Dendritic cell treated with granulocyte-macrophage colony-stimulating factor and Interleukin-4, amounts not matched to agents 40 ng/mL and 50 ng/mL, for 4 days (primary cell): ENCODE measurements at regions not wholly inside any gene's neighbourhood (a gene's known extent, or its start where the extent isn't known, plus 50 kb on each side); places are given as distances from the start of the nearest gene placed in this dataset.
"Not testable (repeated sequence)": the region's sequence is repeated elsewhere in the genome, so short reads cannot be mapped to it uniquely, and the experiment has no call there.

ENCODE experiments used
- H3K27ac Mint-ChIP-seq: one replicate; pipeline ENCODE4 v1.8.0; 2022; ENCODE audit warnings: mild to moderate bottlenecking, mixed read lengths
- H3K27me3 Mint-ChIP-seq: one replicate; pipeline ENCODE4 v1.8.0; 2022; ENCODE audit warnings: mild to moderate bottlenecking, mixed read lengths
- H3K36me3 Mint-ChIP-seq: one replicate; pipeline ENCODE4 v1.8.0; 2022; ENCODE audit warnings: low read depth, mixed read lengths
- H3K4me1 Mint-ChIP-seq: one replicate; pipeline ENCODE4 v1.8.0; 2022; ENCODE audit warnings: low read depth, mixed read lengths
- H3K4me3 Mint-ChIP-seq: one replicate; pipeline ENCODE4 v1.8.0; 2022; ENCODE audit warnings: mild to moderate bottlenecking, moderate library complexity, mixed read lengths
- H3K9me3 Mint-ChIP-seq: one replicate; pipeline ENCODE4 v1.8.0; 2022; ENCODE audit warnings: mixed read lengths
- intact Hi-C: fragments of 100-400 bp; cut with micrococcal nuclease; formaldehyde crosslinking; loops from one replicate; pipeline ENCODE4 v1.15.0; 2022

DNA sequence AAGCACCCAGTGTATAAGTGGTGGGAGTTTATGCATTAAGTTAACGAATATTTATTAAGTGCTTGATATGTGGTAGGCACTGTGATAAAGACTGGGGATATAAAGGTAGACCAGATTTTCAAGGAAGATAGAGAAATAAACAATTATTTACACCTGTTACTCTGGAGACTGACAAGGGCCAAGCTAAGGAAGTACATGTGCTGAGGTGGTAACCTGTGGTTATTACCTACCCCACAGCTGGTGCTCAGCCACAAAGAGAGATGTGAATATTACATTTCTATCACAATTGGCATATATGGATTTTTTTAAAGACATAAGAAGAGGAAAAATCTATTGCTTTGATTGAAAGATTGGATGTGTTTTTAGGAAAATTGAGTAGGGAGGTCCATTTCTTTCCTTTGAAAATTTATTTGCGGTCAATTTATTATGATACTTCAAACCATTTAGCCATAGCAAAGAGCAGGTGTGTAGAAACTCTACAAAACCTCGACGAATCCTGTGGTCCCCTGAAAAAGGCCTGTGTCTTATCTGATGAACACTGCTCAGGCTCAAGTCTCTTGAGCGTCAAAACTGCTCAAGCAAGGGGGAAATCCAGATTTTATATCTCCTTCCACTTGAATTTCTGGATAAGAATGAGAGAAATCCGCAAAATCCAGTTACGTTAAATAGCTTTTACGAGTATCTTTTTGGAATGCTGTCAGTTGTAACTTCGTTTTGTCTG lies 217.7 kb upstream of the HAND2 start:
- no peaks in the 10 kb centered on the region for H3K4me1 Mint-ChIP-seq
- no peak overlapping the region for H3K27ac Mint-ChIP-seq
- no peaks in the 10 kb centered on the region for H3K9me3 Mint-ChIP-seq
- H3K36me3 Mint-ChIP-seq: no peaks in the 10 kb centered on the region
- no peak overlapping the region for H3K4me3 Mint-ChIP-seq
- H3K27me3 Mint-ChIP-seq: no peaks in the 10 kb centered on the region
- intact Hi-C loops: no loop called here

DNA sequence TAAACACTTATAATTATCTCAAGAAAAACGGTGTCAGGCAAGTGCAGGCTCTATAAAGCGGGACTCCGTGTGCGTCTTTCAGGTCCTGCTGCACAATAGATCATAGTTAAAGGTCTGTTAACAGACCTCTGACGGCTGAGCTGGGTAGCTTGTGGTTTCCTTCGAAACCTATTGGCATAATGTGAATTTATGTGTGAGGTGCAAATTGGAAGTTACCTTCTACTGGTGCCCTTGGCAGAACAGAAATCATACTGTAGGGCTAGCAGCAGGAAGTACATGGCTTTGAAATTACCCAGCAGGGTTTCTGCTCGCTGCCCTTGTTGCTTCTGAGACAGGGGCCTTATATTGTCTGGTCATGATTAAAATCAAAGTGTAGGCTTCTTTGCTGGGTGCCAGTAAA lies 216.4 kb upstream of the HAND2 start:
- H3K4me3 Mint-ChIP-seq: no peak overlapping the region
- no peaks in the 10 kb centered on the region for H3K4me1 Mint-ChIP-seq
- H3K36me3 Mint-ChIP-seq: no peaks in the 10 kb centered on the region
- no peaks in the 10 kb centered on the region for H3K9me3 Mint-ChIP-seq
- H3K27me3 Mint-ChIP-seq: no peaks in the 10 kb centered on the region
- intact Hi-C loops: no loop called here
- H3K27ac Mint-ChIP-seq: no peak overlapping the region

DNA sequence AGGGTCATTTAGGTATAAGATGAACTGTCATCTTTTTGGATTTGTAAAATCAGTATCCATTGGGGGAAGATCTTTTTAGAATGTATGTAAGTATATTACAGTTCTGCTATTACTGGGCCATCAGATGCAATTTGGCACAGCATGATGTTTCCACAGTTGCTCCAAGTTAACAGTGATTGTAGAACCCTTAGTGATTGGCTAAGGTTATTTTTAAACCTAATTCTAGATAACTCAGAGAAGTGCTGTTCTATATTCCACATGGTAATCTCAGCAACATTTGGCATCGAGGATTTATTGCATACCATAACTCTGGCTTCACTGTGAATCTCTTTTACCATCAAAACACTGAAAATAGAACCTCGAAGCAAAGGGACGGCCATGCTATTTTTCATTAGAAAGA lies 215.7 kb upstream of the HAND2 start:
- H3K9me3 Mint-ChIP-seq: no peaks in the 10 kb centered on the region
- intact Hi-C loops: no loop called here
- no peak overlapping the region for H3K4me3 Mint-ChIP-seq
- no peaks in the 10 kb centered on the region for H3K36me3 Mint-ChIP-seq
- H3K27ac Mint-ChIP-seq: no peak overlapping the region
- no peaks in the 10 kb centered on the region for H3K27me3 Mint-ChIP-seq
- no peaks in the 10 kb centered on the region for H3K4me1 Mint-ChIP-seq

DNA sequence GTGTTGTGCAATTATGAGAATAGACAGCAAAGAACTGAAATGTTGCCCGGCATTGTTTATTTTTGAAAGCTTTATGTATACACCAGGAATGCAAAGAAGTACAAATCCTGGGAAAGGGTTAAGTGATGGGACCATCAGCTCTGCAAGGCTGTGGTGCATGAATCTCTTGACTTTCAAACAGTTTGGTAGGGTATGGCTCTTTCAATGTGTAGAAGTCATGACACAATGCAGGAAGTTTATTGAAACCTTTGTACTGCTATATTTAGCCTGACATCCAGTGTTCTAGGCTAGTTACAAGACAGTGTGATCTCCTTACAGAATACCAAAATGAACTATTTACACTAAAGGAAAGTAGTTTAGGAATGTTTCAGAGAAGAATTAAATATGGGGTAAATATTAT lies 206.8 kb upstream of the HAND2 start:
- no peak overlapping the region for H3K27ac Mint-ChIP-seq
- no peaks in the 10 kb centered on the region for H3K36me3 Mint-ChIP-seq
- H3K27me3 Mint-ChIP-seq: no peaks in the 10 kb centered on the region
- no peaks in the 10 kb centered on the region for H3K9me3 Mint-ChIP-seq
- H3K4me1 Mint-ChIP-seq: no peaks in the 10 kb centered on the region
- H3K4me3 Mint-ChIP-seq: no peak overlapping the region
- intact Hi-C loops: no loop called here

DNA sequence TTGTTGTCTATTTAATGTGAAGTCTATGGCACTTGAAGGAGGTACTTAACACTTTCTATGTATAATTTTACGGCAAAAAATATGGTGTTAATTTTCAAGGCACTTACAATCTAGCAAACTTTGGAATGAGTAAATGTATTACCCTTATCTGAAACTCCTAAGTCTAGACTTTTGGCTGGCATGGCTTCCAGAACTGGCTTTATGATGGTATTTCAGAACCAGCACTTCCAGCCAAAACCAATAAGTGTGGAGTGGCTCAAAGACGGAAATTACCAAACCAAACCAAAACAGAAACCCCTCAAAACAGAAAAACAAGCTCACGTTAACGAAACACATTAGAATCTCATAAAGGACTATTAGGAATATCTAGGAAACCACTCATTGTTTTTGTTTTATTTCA lies 205.6 kb upstream of the HAND2 start:
- H3K4me3 Mint-ChIP-seq: no peak overlapping the region
- no peaks in the 10 kb centered on the region for H3K36me3 Mint-ChIP-seq
- intact Hi-C loops: no loop called here
- no peaks in the 10 kb centered on the region for H3K9me3 Mint-ChIP-seq
- no peak overlapping the region for H3K27ac Mint-ChIP-seq
- no peaks in the 10 kb centered on the region for H3K27me3 Mint-ChIP-seq
- H3K4me1 Mint-ChIP-seq: no peaks in the 10 kb centered on the region

DNA sequence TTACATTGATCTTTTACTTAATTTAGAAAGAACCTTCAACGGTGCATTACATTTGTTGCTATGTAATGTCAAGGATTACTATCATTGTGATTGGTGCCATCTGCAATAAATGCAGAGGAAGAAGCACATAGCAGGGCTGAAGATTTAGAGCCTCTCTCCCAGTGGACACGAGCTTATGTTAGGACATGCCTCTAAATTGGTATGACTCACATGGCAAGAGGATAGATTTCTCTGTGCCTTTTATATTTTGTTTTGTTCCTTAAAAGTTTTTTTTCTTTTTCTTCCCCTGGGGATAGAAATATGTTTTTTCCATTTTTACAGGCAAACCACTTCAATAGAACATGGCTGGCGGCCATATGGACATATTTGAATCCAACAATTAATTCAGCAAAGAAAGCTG lies 205.0 kb upstream of the HAND2 start:
- Mint-ChIP-seq H3K4me1 (no peaks in the 10 kb centered on the region), H3K4me3 (no peak overlapping the region), H3K27me3 (no peaks in the 10 kb centered on the region), H3K36me3 (no peaks in the 10 kb centered on the region), H3K27ac (no peak overlapping the region), H3K9me3 (no peaks in the 10 kb centered on the region)
- intact Hi-C loops: no loop called here

DNA sequence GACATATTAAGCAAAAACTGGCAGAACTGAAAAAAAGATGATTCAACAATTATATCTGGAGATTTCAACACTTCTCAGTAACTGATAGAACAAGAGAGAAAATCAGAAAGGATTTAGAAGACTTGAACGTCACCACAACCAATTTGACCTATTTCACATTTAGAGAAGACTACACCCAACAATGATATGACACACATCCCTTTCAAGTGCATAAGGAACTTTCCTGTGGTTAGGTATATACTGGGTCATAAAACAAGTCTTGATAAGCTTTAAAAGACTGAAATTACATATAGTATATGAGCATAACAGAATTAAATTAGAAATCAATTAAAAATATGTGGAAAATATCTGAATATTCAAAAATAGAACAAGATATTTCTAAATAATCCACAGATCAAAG lies 201.2 kb upstream of the HAND2 start:
- intact Hi-C loops: no loop called here
- H3K27me3 Mint-ChIP-seq: no peaks in the 10 kb centered on the region
- no peak overlapping the region for H3K4me3 Mint-ChIP-seq
- H3K4me1 Mint-ChIP-seq: no peaks in the 10 kb centered on the region
- peaks cover 31% of the 10 kb centered on the region for H3K9me3 Mint-ChIP-seq
- no peak overlapping the region for H3K27ac Mint-ChIP-seq
- H3K36me3 Mint-ChIP-seq: no peaks in the 10 kb centered on the region

DNA sequence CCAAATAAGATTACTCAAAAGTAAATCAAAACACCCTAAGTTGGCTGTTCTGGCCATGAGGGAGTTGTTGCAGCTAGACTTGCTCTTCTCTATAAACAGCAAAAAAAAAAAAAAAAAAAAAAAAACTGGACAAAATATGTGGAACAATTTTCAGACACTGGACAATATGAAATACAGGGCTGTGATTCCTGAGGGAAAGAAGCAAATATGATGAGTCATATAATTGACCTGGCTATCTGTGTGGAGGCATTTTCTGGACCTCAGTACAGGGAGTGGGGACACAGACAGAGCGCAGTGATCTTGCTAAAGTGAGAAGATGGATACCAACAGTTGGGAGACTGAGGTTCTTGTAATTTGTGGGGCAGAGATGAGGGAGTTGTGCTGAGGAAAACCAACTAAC lies 192.0 kb upstream of the HAND2 start:
- H3K4me1 Mint-ChIP-seq: no peaks in the 10 kb centered on the region
- no peaks in the 10 kb centered on the region for H3K36me3 Mint-ChIP-seq
- peaks cover 36% of the 10 kb centered on the region for H3K9me3 Mint-ChIP-seq
- H3K27me3 Mint-ChIP-seq: no peaks in the 10 kb centered on the region
- intact Hi-C loops: no loop called here
- no peak overlapping the region for H3K27ac Mint-ChIP-seq
- H3K4me3 Mint-ChIP-seq: no peak overlapping the region

DNA sequence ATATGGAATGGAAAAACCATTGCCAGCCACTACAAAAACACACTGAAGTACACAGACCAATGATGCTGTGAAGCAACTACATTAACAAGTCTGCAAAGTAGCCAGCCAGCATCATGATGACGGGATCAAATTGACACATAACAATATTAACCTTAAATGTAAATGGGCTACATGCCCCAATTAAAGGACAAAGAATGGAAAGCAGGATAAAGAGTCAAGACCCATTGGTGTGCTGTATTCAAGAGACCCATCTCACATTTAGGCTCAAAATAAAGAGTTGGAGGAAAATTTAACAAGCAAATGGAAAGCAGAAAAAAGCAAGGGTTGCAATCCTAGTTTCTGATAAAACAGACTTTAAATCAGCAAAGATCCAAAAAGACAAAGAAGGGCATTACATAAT lies 188.5 kb upstream of the HAND2 start:
- intact Hi-C loops, H3K4me3 Mint-ChIP-seq, H3K4me1 Mint-ChIP-seq, H3K27ac Mint-ChIP-seq, H3K27me3 Mint-ChIP-seq, H3K36me3 Mint-ChIP-seq: not testable (repeated sequence)
- peaks cover 40% of the 10 kb centered on the region for H3K9me3 Mint-ChIP-seq

DNA sequence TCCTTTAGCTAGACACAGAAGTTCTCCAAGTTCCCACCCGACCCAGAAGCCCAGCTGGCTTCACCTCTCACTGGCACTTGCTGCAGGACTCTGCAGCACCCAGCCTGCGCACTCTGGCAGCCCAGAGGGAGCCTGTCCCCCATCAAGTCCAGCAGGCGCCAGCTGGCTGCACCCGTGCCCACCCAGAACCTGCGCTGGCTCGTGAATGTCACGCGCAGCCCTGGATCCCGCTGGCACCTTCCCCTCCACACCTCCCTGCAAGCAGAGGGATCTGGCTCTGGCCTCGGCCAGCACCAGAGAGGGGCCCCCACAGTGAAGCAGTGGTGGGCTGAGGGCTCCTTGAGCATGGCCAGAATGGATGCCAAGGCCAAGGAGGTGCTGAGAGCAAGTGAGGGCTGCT lies 187.6 kb upstream of the HAND2 start:
- no peak overlapping the region for H3K27ac Mint-ChIP-seq
- intact Hi-C loops: no loop called here
- no peaks in the 10 kb centered on the region for H3K36me3 Mint-ChIP-seq
- no peaks in the 10 kb centered on the region for H3K27me3 Mint-ChIP-seq
- peaks cover 40% of the 10 kb centered on the region for H3K9me3 Mint-ChIP-seq
- H3K4me3 Mint-ChIP-seq: no peak overlapping the region
- no peaks in the 10 kb centered on the region for H3K4me1 Mint-ChIP-seq

DNA sequence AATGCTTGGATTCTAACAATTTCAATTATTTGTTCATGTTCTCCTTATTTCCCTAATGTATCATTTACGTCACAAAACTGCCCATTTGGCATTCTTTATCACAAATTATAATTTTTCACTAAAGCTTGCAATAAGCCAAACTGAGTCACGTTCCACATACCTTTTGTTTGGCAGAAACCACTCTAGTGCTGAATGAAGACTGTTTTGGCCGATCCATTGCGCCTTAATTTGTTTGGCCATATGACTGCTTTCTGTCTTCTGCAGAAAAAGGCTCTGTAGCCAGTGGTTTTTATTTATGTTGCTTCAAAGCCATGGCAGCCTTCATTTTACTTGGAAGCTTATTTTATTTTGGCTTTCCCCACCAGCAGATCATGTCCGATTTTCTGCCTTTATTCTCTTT lies 184.4 kb upstream of the HAND2 start:
- Mint-ChIP-seq H3K9me3 (peaks cover 36% of the 10 kb centered on the region), H3K27ac (no peak overlapping the region), H3K4me3 (no peak overlapping the region), H3K4me1 (no peaks in the 10 kb centered on the region), H3K27me3 (no peaks in the 10 kb centered on the region), H3K36me3 (no peaks in the 10 kb centered on the region)
- intact Hi-C loops: no loop called here

DNA sequence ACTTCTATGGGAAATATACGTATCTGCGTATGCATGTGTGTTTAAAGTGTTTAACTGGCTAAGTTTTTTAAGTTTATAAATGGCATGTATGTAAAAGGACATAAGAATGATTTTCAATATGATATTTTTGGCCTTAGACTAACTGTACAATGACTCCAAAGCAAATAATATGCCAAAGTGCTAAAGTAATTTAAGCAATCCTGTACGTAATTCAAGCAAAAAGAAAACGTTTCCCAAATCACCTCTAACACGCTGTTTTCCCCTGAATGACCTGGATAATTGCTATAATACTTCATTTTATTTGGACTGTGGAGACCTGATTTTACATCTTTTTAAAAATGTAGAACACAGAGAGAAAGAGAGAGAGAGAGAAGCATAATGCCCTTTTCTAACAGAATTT lies 183.0 kb upstream of the HAND2 start:
- peaks cover 22% of the 10 kb centered on the region for H3K9me3 Mint-ChIP-seq
- no peak overlapping the region for H3K27ac Mint-ChIP-seq
- H3K36me3 Mint-ChIP-seq: no peaks in the 10 kb centered on the region
- H3K4me1 Mint-ChIP-seq: no peaks in the 10 kb centered on the region
- no peak overlapping the region for H3K4me3 Mint-ChIP-seq
- no peaks in the 10 kb centered on the region for H3K27me3 Mint-ChIP-seq
- intact Hi-C loops: no loop called here

DNA sequence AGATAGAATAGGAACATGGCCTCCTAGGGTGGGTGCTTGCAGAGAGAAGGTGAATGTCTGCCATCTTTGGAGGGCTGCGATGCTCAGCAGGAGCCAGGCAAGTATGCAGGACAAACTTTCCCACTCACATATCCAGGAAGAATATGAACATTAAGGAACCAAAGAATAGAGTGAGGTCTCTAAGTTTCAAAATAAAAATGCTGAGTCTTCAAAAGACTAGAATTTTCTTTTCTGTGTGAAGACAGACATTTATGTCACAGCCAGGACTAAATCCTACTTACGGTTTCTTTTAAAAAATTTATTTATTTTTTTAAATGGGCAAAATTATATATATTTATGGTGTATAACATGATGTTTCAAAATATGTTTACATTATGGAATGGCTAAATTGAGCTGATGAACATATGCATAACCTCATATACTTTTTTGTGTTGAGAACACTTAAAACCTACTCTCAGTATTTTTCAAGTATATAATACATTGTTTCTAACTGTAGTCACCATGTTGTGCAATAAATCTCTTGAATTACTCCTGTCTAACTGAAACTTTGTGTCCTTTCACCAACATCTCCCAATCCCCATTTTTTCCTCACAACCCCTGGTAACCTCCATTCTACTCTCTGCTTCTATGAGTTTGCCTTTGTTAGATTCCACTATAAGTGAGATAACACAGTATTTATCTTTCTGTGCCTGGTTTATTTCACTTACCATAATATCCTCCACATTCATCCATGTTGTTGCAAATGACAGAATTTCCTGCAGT lies 177.8 kb upstream of the HAND2 start:
- Mint-ChIP-seq H3K36me3 (no peaks in the 10 kb centered on the region), H3K27ac (no peak overlapping the region), H3K27me3 (no peaks in the 10 kb centered on the region), H3K9me3 (no peaks in the 10 kb centered on the region), H3K4me1 (no peaks in the 10 kb centered on the region), H3K4me3 (no peak overlapping the region)
- intact Hi-C loops: no loop called here

DNA sequence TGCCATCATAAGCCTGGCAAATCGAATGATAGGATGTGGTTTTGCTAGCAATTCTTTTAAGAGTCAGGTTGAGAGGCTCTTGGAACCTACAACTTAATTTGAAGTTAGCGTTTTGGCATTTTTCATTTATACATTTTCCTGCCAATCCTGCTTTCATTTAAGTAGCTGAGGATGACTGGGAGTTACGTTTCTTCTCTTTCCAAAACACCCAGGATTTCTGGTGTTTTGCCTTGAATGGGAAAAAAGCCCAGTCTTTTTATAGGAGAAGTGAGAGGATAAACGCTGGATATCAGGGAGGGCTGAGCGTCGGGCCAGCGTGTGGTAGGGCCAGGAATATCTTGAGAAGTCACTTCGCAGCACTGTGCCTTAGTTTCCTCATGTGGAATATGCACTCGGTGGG lies 174.2 kb upstream of the HAND2 start:
- intact Hi-C loops: no loop called here
- Mint-ChIP-seq H3K4me1 (no peaks in the 10 kb centered on the region), H3K27ac (no peak overlapping the region), H3K27me3 (no peaks in the 10 kb centered on the region), H3K4me3 (no peak overlapping the region), H3K36me3 (no peaks in the 10 kb centered on the region), H3K9me3 (no peaks in the 10 kb centered on the region)

DNA sequence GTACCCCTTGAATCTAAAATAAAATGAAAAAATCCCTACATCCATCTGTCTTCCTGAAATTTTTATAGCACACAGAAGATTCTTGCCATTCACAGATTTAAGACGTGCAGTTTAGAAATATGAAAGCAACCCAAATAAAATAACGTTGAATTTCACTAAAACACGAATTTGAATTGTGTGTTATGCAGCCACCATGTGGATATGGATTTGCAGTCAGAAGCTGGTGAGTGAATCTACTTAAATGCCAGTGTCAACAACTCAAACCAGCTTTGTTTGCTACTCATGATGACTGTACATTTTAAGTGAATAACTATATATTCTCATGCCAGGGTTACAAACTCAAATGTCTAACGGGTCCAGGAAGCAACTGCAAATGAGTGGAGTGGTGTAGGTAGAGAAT lies 173.0 kb upstream of the HAND2 start:
- no peaks in the 10 kb centered on the region for H3K4me1 Mint-ChIP-seq
- H3K9me3 Mint-ChIP-seq: no peaks in the 10 kb centered on the region
- intact Hi-C loops: no loop called here
- no peaks in the 10 kb centered on the region for H3K36me3 Mint-ChIP-seq
- peaks cover 2% of the 10 kb centered on the region for H3K27me3 Mint-ChIP-seq
- no peak overlapping the region for H3K4me3 Mint-ChIP-seq
- no peak overlapping the region for H3K27ac Mint-ChIP-seq
